ENCODE measurements at regions not wholly inside any gene's neighbourhood (a gene's known extent, or its start where the extent isn't known, plus 50 kb on each side); places are given as distances from the start of the nearest gene placed in this dataset.
A peak's percentile ranks its signal among the peaks of the same experiment; 100 is the strongest.

GRCh38 chr2:103880081-103880834, 973.7 kb upstream of the POU3F3 start:
- H3K4me3 ChIP-seq = no peak overlapping the region
- H3K27me3 ChIP-seq = no peaks in the 10 kb centered on the region
- DNase-seq = no peak
- 52 to 68% methylated on average over 4 of the region's 4 CpGs for WGBS, 2 donors
- H3K27ac ChIP-seq = no peak overlapping the region
- no peaks in the 10 kb centered on the region for H3K9me3 ChIP-seq
- H3K36me3 ChIP-seq = no peaks in the 10 kb centered on the region
- intact Hi-C loops (cut with DNase I) = no loop called here
- H3K4me1 ChIP-seq = no peaks in the 10 kb centered on the region
- no peak for TF ChIP-seq POLR2A (IDR thresholded peaks at IDR 0.05)
- no peak for TF ChIP-seq CTCF (IDR thresholded peaks at IDR 0.05)
- TF ChIP-seq EP300 (IDR thresholded peaks at IDR 0.05) = no peak
- TF ChIP-seq POLR2AphosphoS5 (IDR thresholded peaks at IDR 0.05) = peak in 1 of 4 donors; percentile 26

GRCh38 chr2:103887625-103888024, 966.3 kb upstream of the POU3F3 start:
- intact Hi-C loops (cut with DNase I) = no loop called here
- no peaks in the 10 kb centered on the region for H3K36me3 ChIP-seq
- 86 to 95% methylated on average over 1 of the region's 1 CpG for WGBS, 2 donors
- no peaks in the 10 kb centered on the region for H3K4me1 ChIP-seq
- no peak overlapping the region for H3K4me3 ChIP-seq
- TF ChIP-seq POLR2A (IDR thresholded peaks at IDR 0.05) (no peak), POLR2AphosphoS5 (IDR thresholded peaks at IDR 0.05) (no peak)
- DNase-seq = no peak
- H3K27ac ChIP-seq = no peak overlapping the region
- H3K9me3 ChIP-seq = no peaks in the 10 kb centered on the region
- no peaks in the 10 kb centered on the region for H3K27me3 ChIP-seq

- intact Hi-C loops (cut with DNase I) = no loop called here
- Histone ChIP-seq H3K9me3 (no peaks in the 10 kb centered on the region), H3K27ac (no peak overlapping the region), H3K27me3 (no peaks in the 10 kb centered on the region), H3K36me3 (no peaks in the 10 kb centered on the region), H3K4me1 (no peaks in the 10 kb centered on the region), H3K4me3 (no peak overlapping the region)
- TF ChIP-seq POLR2A (IDR thresholded peaks at IDR 0.05) (no peak), POLR2AphosphoS5 (IDR thresholded peaks at IDR 0.05) (no peak), EP300 (IDR thresholded peaks at IDR 0.05) (no peak), CTCF (IDR thresholded peaks at IDR 0.05) (no peak)
- WGBS, 2 donors = 43 to 55% methylated on average over 1 of the region's 1 CpG
- no peak for DNase-seq
Observed at GRCh38 chr2:103896182-103896581, 957.7 kb upstream of the POU3F3 start.

- WGBS, 2 donors = 92 to 94% methylated on average over 3 of the region's 3 CpGs
- no peaks in the 10 kb centered on the region for H3K9me3 ChIP-seq
- no peaks in the 10 kb centered on the region for H3K27me3 ChIP-seq
- TF ChIP-seq CTCF (IDR thresholded peaks at IDR 0.05) = no peak
- no peak for TF ChIP-seq EP300 (IDR thresholded peaks at IDR 0.05)
- no peak for TF ChIP-seq POLR2A (IDR thresholded peaks at IDR 0.05)
- TF ChIP-seq POLR2AphosphoS5 (IDR thresholded peaks at IDR 0.05) = no peak
- intact Hi-C loops (cut with DNase I) = no loop called here
- no peak overlapping the region for H3K27ac ChIP-seq
- H3K36me3 ChIP-seq = no peaks in the 10 kb centered on the region
- DNase-seq = no peak
- H3K4me1 ChIP-seq = no peaks in the 10 kb centered on the region
- no peak overlapping the region for H3K4me3 ChIP-seq
Observed at GRCh38 chr2:103898561-103898960, 955.4 kb upstream of the POU3F3 start.

- intact Hi-C loops (cut with DNase I) = no loop called here
- Histone ChIP-seq H3K9me3 (no peaks in the 10 kb centered on the region), H3K27ac (no peak overlapping the region), H3K4me1 (no peaks in the 10 kb centered on the region), H3K36me3 (no peaks in the 10 kb centered on the region), H3K4me3 (no peak overlapping the region), H3K27me3 (no peaks in the 10 kb centered on the region)
- no peak for DNase-seq
- TF ChIP-seq POLR2AphosphoS5 (IDR thresholded peaks at IDR 0.05) (no peak), POLR2A (IDR thresholded peaks at IDR 0.05) (no peak), CTCF (IDR thresholded peaks at IDR 0.05) (no peak), EP300 (IDR thresholded peaks at IDR 0.05) (no peak)
Observed at GRCh38 chr2:103902347-103902746, 951.6 kb upstream of the POU3F3 start.
